CD4-positive, alpha-beta memory T cell (primary cell): ENCODE measurements at regions not wholly inside any gene's neighbourhood (a gene's known extent, or its start where the extent isn't known, plus 50 kb on each side); places are given as distances from the start of the nearest gene placed in this dataset.

Source experiments
- CTCF ChIA-PET: fragments of 350-600 bp; sonication (Branson Sonifier 250); formaldehyde crosslinking; loops from one replicate; lab custom pipeline; 2021; ENCODE audit warnings: inconsistent platforms; ENCODE audit not compliant: partially characterized antibody; lab: Charles Lee
- POLR2A ChIA-PET: fragments of 350-600 bp; sonication (Branson Sonifier 250); formaldehyde crosslinking; loops from one replicate; lab custom pipeline; 2021; ENCODE audit not compliant: partially characterized antibody; lab: Charles Lee
- DNase-seq, 5 donors: peaks; one replicate each; pipeline versions ENCODE4 v3.0.0 to v3.0.0-alpha.2; 2020 to 2022; ENCODE audit warnings: mixed read lengths in 1 of 5
- H3K27ac ChIP-seq: one replicate; pipeline ENCODE4 v1.7.0; 2013; ENCODE audit warnings: low read depth, low read length
- H3K27me3 ChIP-seq: 2 replicates; pipeline ENCODE4 v1.7.0; 2013; ENCODE audit warnings: mild to moderate bottlenecking, low read length, moderate library complexity; ENCODE audit not compliant: insufficient read depth
- H3K36me3 ChIP-seq: 2 replicates; pipeline ENCODE4 v1.7.0; 2013; ENCODE audit warnings: mild to moderate bottlenecking, low read length, moderate library complexity; ENCODE audit not compliant: insufficient read depth
- H3K4me1 ChIP-seq: 2 replicates; pipeline ENCODE4 v1.7.0; 2013; ENCODE audit warnings: mild to moderate bottlenecking, low read length, moderate library complexity; ENCODE audit not compliant: insufficient read depth
- H3K4me3 ChIP-seq, 2 donors: one replicate each; pipeline ENCODE4 v1.7.0; 2013; ENCODE audit warnings: low read length in 2 of 2, mild to moderate bottlenecking in 1 of 2
- H3K9me3 ChIP-seq, 2 donors: one replicate each; pipeline ENCODE4 v1.7.0; 2013; ENCODE audit warnings: low read length in 2 of 2, control low read depth in 1 of 2; ENCODE audit not compliant: control insufficient read depth in 1 of 2
- H3K27ac Mint-ChIP-seq, 7 donors: one replicate each; pipeline ENCODE4 v1.8.0; 2020 to 2021; ENCODE audit warnings: mixed read lengths in 7 of 7, mild to moderate bottlenecking in 6 of 7, inconsistent platforms in 3 of 7, moderate library complexity in 3 of 7
- H3K27me3 Mint-ChIP-seq, 2 donors: one replicate each; pipeline ENCODE4 v1.8.0; 2020 to 2021; ENCODE audit warnings: mixed read lengths in 2 of 2
- H3K36me3 Mint-ChIP-seq, 2 donors: one replicate each; pipeline ENCODE4 v1.8.0; 2020 to 2021; ENCODE audit warnings: mixed read lengths in 2 of 2, inconsistent platforms in 1 of 2, mild to moderate bottlenecking in 1 of 2
- H3K4me1 Mint-ChIP-seq, 4 donors: one replicate each; pipeline ENCODE4 v1.8.0; 2020 to 2021; ENCODE audit warnings: mixed read lengths in 4 of 4, mild to moderate bottlenecking in 1 of 4
- H3K4me3 Mint-ChIP-seq, 8 donors: one replicate each; pipeline ENCODE4 v1.8.0; 2020 to 2021; ENCODE audit warnings: mixed read lengths in 8 of 8, mild to moderate bottlenecking in 7 of 8, moderate library complexity in 6 of 8, inconsistent platforms in 3 of 8
- H3K9me3 Mint-ChIP-seq, 8 donors: one replicate each; pipeline ENCODE4 v1.8.0; 2020 to 2021; ENCODE audit warnings: mixed read lengths in 8 of 8, mild to moderate bottlenecking in 5 of 8, inconsistent platforms in 3 of 8, moderate library complexity in 1 of 8
- intact Hi-C: fragments of 100-400 bp; cut with micrococcal nuclease; formaldehyde crosslinking; loops from one replicate; pipeline ENCODE4 v1.15.1; 2023

GRCh38 chr20:10906834-10907233 is 233.0 kb upstream of the JAG1 start:
- no peak overlapping the region for H3K27ac ChIP-seq
- CTCF ChIA-PET, result no interaction called here
- POLR2A ChIA-PET, result no interaction called here
- no peaks in the 10 kb centered on the region for H3K36me3 Mint-ChIP-seq
- H3K27me3 Mint-ChIP-seq, result no peaks in the 10 kb centered on the region
- no peak overlapping the region for H3K4me3 Mint-ChIP-seq
- no peaks in the 10 kb centered on the region for H3K4me1 Mint-ChIP-seq
- no peak overlapping the region for H3K4me3 ChIP-seq
- H3K9me3 ChIP-seq, result no peaks in the 10 kb centered on the region
- DNase-seq, result no peak
- H3K4me1 ChIP-seq, result no peaks in the 10 kb centered on the region
- no peaks in the 10 kb centered on the region for H3K36me3 ChIP-seq
- H3K9me3 Mint-ChIP-seq, result peaks cover 0 to 3% (median 1%) of the 10 kb centered on the region in 8 donors
- H3K27ac Mint-ChIP-seq, result no peak overlapping the region
- H3K27me3 ChIP-seq, result no peaks in the 10 kb centered on the region
- intact Hi-C loops, result no loop called here

DNA sequence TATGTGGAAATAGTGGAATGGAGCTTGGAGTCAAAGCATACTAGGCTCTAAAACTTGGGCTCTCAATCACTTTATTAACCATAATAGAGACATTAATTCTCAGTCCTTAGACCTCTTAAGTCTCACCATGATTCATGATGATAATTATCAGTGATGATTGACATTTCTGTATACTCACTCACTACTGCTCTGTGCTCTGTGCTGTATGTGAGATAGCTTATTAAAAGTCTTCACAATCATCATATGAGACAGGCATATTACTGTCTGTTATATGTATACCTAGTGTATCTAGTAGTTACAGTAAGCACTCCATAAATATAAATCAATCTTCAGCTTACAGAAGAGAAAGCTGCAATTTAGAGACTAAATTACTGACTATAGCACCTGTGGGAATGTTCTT is 236.0 kb upstream of the JAG1 start:
- no peak overlapping the region for H3K27ac ChIP-seq
- DNase-seq, result no peak
- Mint-ChIP-seq H3K4me1 (no peaks in the 10 kb centered on the region), H3K4me3 (no peak overlapping the region), H3K9me3 (peaks cover 0 to 7% (median 2%) of the 10 kb centered on the region in 8 donors), H3K27ac (no peak overlapping the region), H3K36me3 (no peaks in the 10 kb centered on the region), H3K27me3 (no peaks in the 10 kb centered on the region)
- intact Hi-C loops, result no loop called here
- H3K4me3 ChIP-seq, result no peak overlapping the region
- CTCF ChIA-PET, result no interaction called here
- H3K36me3 ChIP-seq, result no peaks in the 10 kb centered on the region
- POLR2A ChIA-PET, result no interaction called here
- H3K9me3 ChIP-seq, result no peaks in the 10 kb centered on the region
- H3K4me1 ChIP-seq, result no peaks in the 10 kb centered on the region
- H3K27me3 ChIP-seq, result no peaks in the 10 kb centered on the region

GRCh38 chr20:10910535-10911178 is 236.9 kb upstream of the JAG1 start:
- Mint-ChIP-seq H3K36me3 (no peaks in the 10 kb centered on the region), H3K27ac (no peak overlapping the region), H3K27me3 (no peaks in the 10 kb centered on the region), H3K4me3 (no peak overlapping the region), H3K9me3 (peaks cover 0 to 4% (median under 1%) of the 10 kb centered on the region in 8 donors), H3K4me1 (no peaks in the 10 kb centered on the region)
- intact Hi-C loops, result no loop called here
- H3K27ac ChIP-seq, result no peak overlapping the region
- no peaks in the 10 kb centered on the region for H3K27me3 ChIP-seq
- H3K4me3 ChIP-seq, result no peak overlapping the region
- POLR2A ChIA-PET, result no interaction called here
- CTCF ChIA-PET, result no interaction called here
- no peaks in the 10 kb centered on the region for H3K9me3 ChIP-seq
- H3K4me1 ChIP-seq, result no peaks in the 10 kb centered on the region
- H3K36me3 ChIP-seq, result no peaks in the 10 kb centered on the region
- DNase-seq, result no peak

- ChIA-PET POLR2A (no interaction called here), CTCF (no interaction called here)
Measured at GRCh38 chr20:10911298-10911697, 237.5 kb upstream of the JAG1 start.

GRCh38 chr20:10915815-10916214 is 242.0 kb upstream of the JAG1 start:
- no peaks in the 10 kb centered on the region for H3K4me1 Mint-ChIP-seq
- no peaks in the 10 kb centered on the region for H3K4me1 ChIP-seq
- ChIA-PET CTCF (no interaction called here), POLR2A (no interaction called here)
- no peaks in the 10 kb centered on the region for H3K36me3 Mint-ChIP-seq
- peaks cover 0 to 8% (median 2%) of the 10 kb centered on the region in 8 donors for H3K9me3 Mint-ChIP-seq
- H3K4me3 Mint-ChIP-seq, result no peak overlapping the region
- intact Hi-C loops, result no loop called here
- no peak overlapping the region for H3K27ac ChIP-seq
- H3K27ac Mint-ChIP-seq, result no peak overlapping the region
- no peaks in the 10 kb centered on the region for H3K27me3 ChIP-seq
- DNase-seq, result no peak
- no peaks in the 10 kb centered on the region for H3K36me3 ChIP-seq
- no peaks in the 10 kb centered on the region for H3K27me3 Mint-ChIP-seq
- no peak overlapping the region for H3K4me3 ChIP-seq
- H3K9me3 ChIP-seq, result no peaks in the 10 kb centered on the region

More at GRCh38 chr20:10911298-10911697, 237.5 kb upstream of the JAG1 start:
- H3K4me3 ChIP-seq, result no peak overlapping the region
- H3K27me3 ChIP-seq, result no peaks in the 10 kb centered on the region
- Mint-ChIP-seq H3K4me1 (no peaks in the 10 kb centered on the region), H3K36me3 (no peaks in the 10 kb centered on the region), H3K27ac (no peak overlapping the region), H3K4me3 (no peak overlapping the region), H3K27me3 (no peaks in the 10 kb centered on the region), H3K9me3 (peaks cover 0 to 4% (median under 1%) of the 10 kb centered on the region in 8 donors)
- intact Hi-C loops, result no loop called here
- DNase-seq, result no peak
- no peaks in the 10 kb centered on the region for H3K36me3 ChIP-seq
- no peaks in the 10 kb centered on the region for H3K4me1 ChIP-seq
- no peak overlapping the region for H3K27ac ChIP-seq
- no peaks in the 10 kb centered on the region for H3K9me3 ChIP-seq

DNA sequence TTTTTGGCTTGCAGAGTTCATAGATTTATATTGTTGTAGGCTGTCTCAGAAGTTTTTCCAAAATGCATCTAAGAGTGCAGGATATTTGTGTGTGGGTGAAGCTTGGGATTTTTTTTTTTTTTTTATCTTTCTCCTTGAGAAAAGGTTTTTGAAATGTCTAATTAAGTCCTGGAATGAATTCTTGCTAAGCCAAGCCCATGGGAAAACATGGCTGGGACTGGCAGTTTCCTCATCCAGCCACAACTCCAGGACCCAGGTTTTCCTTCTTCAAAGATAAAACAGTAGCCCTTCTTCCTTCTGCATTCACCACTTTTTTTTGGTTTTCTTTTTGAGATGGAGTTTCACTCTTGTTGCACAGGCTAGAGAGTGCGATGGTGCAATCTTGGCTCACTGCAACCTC is 242.5 kb upstream of the JAG1 start:
- Mint-ChIP-seq H3K4me3 (no peak overlapping the region), H3K4me1 (no peaks in the 10 kb centered on the region), H3K27me3 (no peaks in the 10 kb centered on the region), H3K9me3 (peaks cover 0 to 8% (median 2%) of the 10 kb centered on the region in 8 donors), H3K36me3 (no peaks in the 10 kb centered on the region), H3K27ac (no peak overlapping the region)
- Histone ChIP-seq H3K27me3 (no peaks in the 10 kb centered on the region), H3K4me1 (no peaks in the 10 kb centered on the region), H3K27ac (no peak overlapping the region), H3K36me3 (no peaks in the 10 kb centered on the region), H3K9me3 (no peaks in the 10 kb centered on the region), H3K4me3 (no peak overlapping the region)
- ChIA-PET CTCF (no interaction called here), POLR2A (no interaction called here)
- intact Hi-C loops, result no loop called here
- no peak for DNase-seq

- H3K27me3 Mint-ChIP-seq, result no peaks in the 10 kb centered on the region
- H3K4me1 ChIP-seq, result no peaks in the 10 kb centered on the region
- DNase-seq, result no peak
- no peak overlapping the region for H3K4me3 ChIP-seq
- H3K36me3 ChIP-seq, result no peaks in the 10 kb centered on the region
- no peaks in the 10 kb centered on the region for H3K36me3 Mint-ChIP-seq
- H3K9me3 Mint-ChIP-seq, result peaks cover 0 to 8% (median 2%) of the 10 kb centered on the region in 8 donors
- H3K27ac Mint-ChIP-seq, result no peak overlapping the region
- CTCF ChIA-PET, result no interaction called here
- no peak overlapping the region for H3K27ac ChIP-seq
- no peaks in the 10 kb centered on the region for H3K27me3 ChIP-seq
- no peaks in the 10 kb centered on the region for H3K4me1 Mint-ChIP-seq
- intact Hi-C loops, result no loop called here
- POLR2A ChIA-PET, result no interaction called here
- H3K4me3 Mint-ChIP-seq, result no peak overlapping the region
- no peaks in the 10 kb centered on the region for H3K9me3 ChIP-seq
Measured at GRCh38 chr20:10917826-10918225, 244.0 kb upstream of the JAG1 start.
